CD4-positive, alpha-beta T cell (primary cell): ENCODE measurements at regions not wholly inside any gene's neighbourhood (a gene's known extent, or its start where the extent isn't known, plus 50 kb on each side); places are given as distances from the start of the nearest gene placed in this dataset.

Experiments used
- ATAC-seq: fragments of 200-7000 bp; cut with Tn5 transposase; one replicate; pipeline ENCODE4 v1.10.0; 2022; ENCODE audit warnings: mild to moderate bottlenecking; ENCODE audit not compliant: poor library complexity
- CTCF ChIA-PET: fragments of 350-600 bp; sonication (Branson Sonifier 250); formaldehyde crosslinking; loops from one replicate; lab custom pipeline; 2021; ENCODE audit warnings: antibody characterized with exemption, inconsistent platforms; lab: Charles Lee
- POLR2A ChIA-PET: fragments of 350-600 bp; sonication (Branson Sonifier 250); formaldehyde crosslinking; loops from one replicate; lab custom pipeline; 2021; ENCODE audit warnings: antibody characterized with exemption, inconsistent platforms; lab: Charles Lee
- DNase-seq, 14 experiments: peaks; one replicate each; pipeline ENCODE4 v3.0.0-alpha.2; 2013 to 2020; ENCODE audit warnings: mixed read lengths in 2 of 14
- H3K27ac ChIP-seq, 2 donors: one replicate each; pipeline versions ENCODE4 v1.5.1 to v1.7.0; 2013; ENCODE audit warnings: low read length in 2 of 2, low read depth in 1 of 2, mild to moderate bottlenecking in 1 of 2
- H3K27me3 ChIP-seq, 2 experiments: 1 replicate in 1 of 2; 2 replicates in 1 of 2; pipeline versions ENCODE4 v1.6.1 to v1.7.0; 2013; ENCODE audit warnings: low read length in 2 of 2, control low read depth in 1 of 2, mild to moderate bottlenecking in 1 of 2, moderate library complexity in 1 of 2; ENCODE audit not compliant: insufficient read depth in 2 of 2, control insufficient read depth in 1 of 2
- H3K36me3 ChIP-seq: one replicate; pipeline ENCODE4 v1.6.1; 2013; ENCODE audit warnings: low read length, control low read depth; ENCODE audit not compliant: insufficient read depth
- H3K4me1 ChIP-seq: one replicate; pipeline ENCODE4 v1.6.1; 2013; ENCODE audit warnings: low read length, control low read depth; ENCODE audit not compliant: insufficient read depth
- H3K4me3 ChIP-seq: one replicate; pipeline ENCODE4 v1.5.1; 2013; ENCODE audit warnings: mild to moderate bottlenecking, low read length, moderate library complexity
- H3K9me3 ChIP-seq, 2 experiments: 1 replicate in 1 of 2; 2 replicates in 1 of 2; pipeline versions ENCODE4 v1.6.1 to v1.7.0; 2013; ENCODE audit warnings: low read length in 2 of 2, mild to moderate bottlenecking in 2 of 2, control low read depth in 1 of 2, moderate library complexity in 1 of 2; ENCODE audit not compliant: control insufficient read depth in 1 of 2, insufficient read depth in 1 of 2
- H3K27ac Mint-ChIP-seq: one replicate; pipeline ENCODE4 v1.8.0; 2020; ENCODE audit warnings: mixed read lengths
- H3K27me3 Mint-ChIP-seq: one replicate; pipeline ENCODE4 v1.8.0; 2021; ENCODE audit warnings: mixed read lengths
- H3K36me3 Mint-ChIP-seq: one replicate; pipeline ENCODE4 v1.8.0; 2021; ENCODE audit warnings: low read depth, mixed read lengths
- H3K4me1 Mint-ChIP-seq: one replicate; pipeline ENCODE4 v1.8.0; 2021; ENCODE audit warnings: low read depth, mixed read lengths
- H3K4me3 Mint-ChIP-seq: one replicate; pipeline ENCODE4 v1.8.0; 2020; ENCODE audit warnings: mild to moderate bottlenecking, mixed read lengths
- H3K9me3 Mint-ChIP-seq: one replicate; pipeline ENCODE4 v1.8.0; 2020; ENCODE audit warnings: mixed read lengths
- CTCF ChIP-seq: fragments of 200-600 bp; IDR thresholded peaks from one replicate; pipeline ENCODE4 v1.8.0; 2022; ENCODE audit warnings: antibody characterized with exemption, mild to moderate bottlenecking
- intact Hi-C, 2 experiments: fragments of 100-400 bp; cut with DNase I in 1 of 2; cut with micrococcal nuclease in 1 of 2; formaldehyde crosslinking; loops; one replicate each; pipeline versions ENCODE4 v1.15.1 to v1.9.0; 2023 to 2025; cut with DNase I, micrococcal nuclease

DNA sequence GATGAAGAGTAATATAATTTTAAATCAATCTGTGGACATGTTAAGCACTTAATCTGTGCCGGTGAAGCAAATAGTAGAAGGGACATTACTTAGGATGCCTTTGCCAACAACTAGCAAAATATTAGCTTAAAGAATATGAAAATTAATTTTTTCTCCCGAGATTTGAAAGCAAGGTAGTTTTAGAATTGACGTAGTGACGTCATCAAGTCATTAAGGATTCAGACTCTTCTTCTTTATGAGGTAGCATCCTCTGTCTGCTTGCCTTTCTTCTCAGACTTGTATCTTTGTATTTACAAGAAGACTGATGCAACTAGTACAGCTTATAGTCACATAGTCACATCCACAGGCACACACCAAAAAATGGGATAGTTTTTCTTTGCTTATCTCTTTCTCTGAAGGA is 374.4 kb downstream of the MMUT start:
- Histone ChIP-seq H3K27ac (no peak overlapping the region), H3K36me3 (no peaks in the 10 kb centered on the region), H3K4me3 (no peak overlapping the region), H3K9me3 (peaks cover 0 to 9% of the 10 kb centered on the region in 2 experiments), H3K27me3 (no peaks in the 10 kb centered on the region), H3K4me1 (no peaks in the 10 kb centered on the region)
- H3K27me3 Mint-ChIP-seq = no peaks in the 10 kb centered on the region
- no peak for TF ChIP-seq CTCF
- no peaks in the 10 kb centered on the region for H3K4me1 Mint-ChIP-seq
- H3K36me3 Mint-ChIP-seq = no peaks in the 10 kb centered on the region
- intact Hi-C loops = no loop called here
- peaks cover 4% of the 10 kb centered on the region for H3K9me3 Mint-ChIP-seq
- CTCF ChIA-PET = no interaction called here
- no peak for DNase-seq
- no peak overlapping the region for H3K27ac Mint-ChIP-seq
- H3K4me3 Mint-ChIP-seq = no peak overlapping the region
- ATAC-seq = no peak
- POLR2A ChIA-PET = no interaction called here

GRCh38 chr6:49087369-49087768 is 375.7 kb downstream of the MMUT start:
- H3K36me3 ChIP-seq = no peaks in the 10 kb centered on the region

DNA sequence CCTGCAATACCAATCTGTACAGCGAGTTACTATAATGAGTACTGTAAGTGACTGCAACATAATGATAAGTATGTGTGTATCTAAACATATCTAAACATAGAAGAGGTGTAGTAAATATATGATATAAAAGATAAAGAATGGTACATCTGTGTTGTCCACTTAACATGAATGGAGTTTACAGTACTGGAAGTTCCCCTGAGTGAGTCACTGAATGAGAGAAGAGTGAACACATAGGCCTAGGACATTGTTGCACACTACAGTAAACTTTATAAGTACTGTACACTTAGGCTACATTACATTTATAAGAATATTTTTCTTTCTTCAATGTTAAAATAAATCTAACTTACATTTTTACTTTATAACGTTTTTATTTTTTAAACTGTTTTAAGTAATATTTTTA is 380.4 kb downstream of the MMUT start:
- Mint-ChIP-seq H3K36me3 (no peaks in the 10 kb centered on the region), H3K4me1 (no peaks in the 10 kb centered on the region), H3K4me3 (no peak overlapping the region), H3K27ac (no peak overlapping the region), H3K27me3 (no peaks in the 10 kb centered on the region), H3K9me3 (peaks cover 13% of the 10 kb centered on the region)
- CTCF ChIA-PET = no interaction called here
- ATAC-seq (no peak), DNase-seq (no peak)
- Histone ChIP-seq H3K27me3 (no peaks in the 10 kb centered on the region), H3K36me3 (no peaks in the 10 kb centered on the region), H3K4me1 (no peaks in the 10 kb centered on the region), H3K4me3 (no peak overlapping the region), H3K27ac (no peak overlapping the region), H3K9me3 (peaks cover 0 to 4% of the 10 kb centered on the region in 2 experiments)
- TF ChIP-seq CTCF = no peak
- POLR2A ChIA-PET = no interaction called here
- intact Hi-C loops = no loop called here

More at GRCh38 chr6:49087369-49087768, 375.7 kb downstream of the MMUT start:
- DNase-seq = no peak
- Mint-ChIP-seq H3K4me3 (no peak overlapping the region), H3K36me3 (no peaks in the 10 kb centered on the region), H3K9me3 (peaks cover 7% of the 10 kb centered on the region), H3K27me3 (no peaks in the 10 kb centered on the region), H3K4me1 (no peaks in the 10 kb centered on the region), H3K27ac (no peak overlapping the region)
- ChIA-PET CTCF (no interaction called here), POLR2A (no interaction called here)
- Histone ChIP-seq H3K4me1 (no peaks in the 10 kb centered on the region), H3K27ac (no peak overlapping the region), H3K4me3 (no peak overlapping the region), H3K27me3 (no peaks in the 10 kb centered on the region), H3K9me3 (peaks cover 0 to 9% of the 10 kb centered on the region in 2 experiments)
- no peak for ATAC-seq
- TF ChIP-seq CTCF = no peak
- intact Hi-C loops = no loop called here
